C4-2B (cell line): ENCODE measurements at regions not wholly inside any gene's neighbourhood (a gene's known extent, or its start where the extent isn't known, plus 50 kb on each side); places are given as distances from the start of the nearest gene placed in this dataset.
"Not testable (repeated sequence)": the region's sequence is repeated elsewhere in the genome, so short reads cannot be mapped to it uniquely, and the experiment has no call there.

ENCODE experiments used
- H3K27ac ChIP-seq: fragments of 450-650 bp; 2 replicates; pipeline ENCODE4 v1.5.1; 2017
- ZFX ChIP-seq: fragments of 450-650 bp; IDR thresholded peaks from 2 replicates; pipeline ENCODE4 v1.6.1; 2017
- TF ChIP-seq, protein P1 (sequence below): fragments of 450-650 bp; conservative IDR thresholded peaks from 2 replicates; pipeline ENCODE4 v1.5.1; 2017; ENCODE audit warnings: mild to moderate bottlenecking

DNA sequence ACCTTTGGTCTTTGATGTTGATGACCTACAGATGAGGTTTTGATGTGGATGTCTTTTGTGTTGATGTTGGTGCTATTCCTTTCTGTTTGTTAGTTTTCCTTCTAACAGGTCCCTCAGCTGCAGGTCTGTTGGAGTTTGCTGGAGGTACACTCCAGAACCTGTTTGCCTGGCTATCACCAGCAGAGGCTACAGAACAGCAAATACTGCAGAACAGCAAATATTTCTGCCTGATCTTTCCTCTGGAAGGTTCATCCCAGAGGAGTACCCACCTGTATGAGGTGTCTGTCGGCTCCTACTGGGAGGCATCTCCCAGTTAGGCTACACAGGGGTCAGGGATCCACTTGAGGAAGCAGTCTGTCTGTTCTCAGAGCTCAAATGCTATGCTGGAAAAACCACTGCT, 694.5 kb upstream of the CDH6 start:
- peak overlapping the region; percentile 59 for H3K27ac ChIP-seq
- TF ChIP-seq, protein P1, sequence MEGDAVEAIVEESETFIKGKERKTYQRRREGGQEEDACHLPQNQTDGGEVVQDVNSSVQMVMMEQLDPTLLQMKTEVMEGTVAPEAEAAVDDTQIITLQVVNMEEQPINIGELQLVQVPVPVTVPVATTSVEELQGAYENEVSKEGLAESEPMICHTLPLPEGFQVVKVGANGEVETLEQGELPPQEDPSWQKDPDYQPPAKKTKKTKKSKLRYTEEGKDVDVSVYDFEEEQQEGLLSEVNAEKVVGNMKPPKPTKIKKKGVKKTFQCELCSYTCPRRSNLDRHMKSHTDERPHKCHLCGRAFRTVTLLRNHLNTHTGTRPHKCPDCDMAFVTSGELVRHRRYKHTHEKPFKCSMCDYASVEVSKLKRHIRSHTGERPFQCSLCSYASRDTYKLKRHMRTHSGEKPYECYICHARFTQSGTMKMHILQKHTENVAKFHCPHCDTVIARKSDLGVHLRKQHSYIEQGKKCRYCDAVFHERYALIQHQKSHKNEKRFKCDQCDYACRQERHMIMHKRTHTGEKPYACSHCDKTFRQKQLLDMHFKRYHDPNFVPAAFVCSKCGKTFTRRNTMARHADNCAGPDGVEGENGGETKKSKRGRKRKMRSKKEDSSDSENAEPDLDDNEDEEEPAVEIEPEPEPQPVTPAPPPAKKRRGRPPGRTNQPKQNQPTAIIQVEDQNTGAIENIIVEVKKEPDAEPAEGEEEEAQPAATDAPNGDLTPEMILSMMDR: no peak
- TF ChIP-seq ZFX: no peak

DNA sequence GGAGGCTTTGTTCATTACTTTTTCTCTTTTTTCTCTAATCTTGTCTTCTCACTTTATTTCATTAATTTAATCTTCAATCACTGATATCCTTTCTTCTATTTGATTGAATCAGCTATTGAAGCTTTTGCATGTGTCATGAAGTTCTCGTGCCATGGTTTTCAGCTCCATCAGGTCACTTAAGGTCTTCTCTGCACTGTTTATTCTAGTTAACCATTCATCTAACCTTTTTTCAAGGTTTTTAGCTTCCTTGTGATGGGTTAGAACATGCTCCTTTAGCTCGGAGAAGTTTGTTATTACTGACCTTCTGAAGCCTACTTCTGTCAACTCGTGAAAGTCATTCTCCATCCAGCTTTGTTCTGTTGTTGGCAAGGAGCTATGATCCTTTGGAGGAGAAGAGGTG, 695.0 kb upstream of the CDH6 start:
- not testable (repeated sequence) for H3K27ac ChIP-seq

DNA sequence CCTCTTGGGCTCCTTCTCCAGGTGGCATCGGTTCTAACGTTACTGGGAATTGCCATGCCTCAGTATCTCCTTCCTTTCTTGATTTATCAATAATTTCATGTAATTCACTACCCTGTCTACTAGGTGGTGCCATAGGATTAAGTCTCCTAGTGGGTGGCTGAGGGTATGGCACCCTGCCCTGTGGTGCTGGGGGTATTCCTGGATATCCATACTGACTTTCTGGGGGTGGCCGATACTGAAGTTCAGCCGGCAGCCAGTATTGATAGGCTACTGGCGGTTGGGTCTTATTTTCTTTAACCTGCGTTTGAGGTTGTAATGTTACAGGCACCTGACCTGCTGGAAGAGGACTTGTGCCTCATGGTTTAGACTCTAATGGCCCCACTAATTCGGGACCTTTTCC, 699.4 kb upstream of the CDH6 start:
- TF ChIP-seq, protein P1: peak; percentile 23
- H3K27ac ChIP-seq: not testable (repeated sequence)

DNA sequence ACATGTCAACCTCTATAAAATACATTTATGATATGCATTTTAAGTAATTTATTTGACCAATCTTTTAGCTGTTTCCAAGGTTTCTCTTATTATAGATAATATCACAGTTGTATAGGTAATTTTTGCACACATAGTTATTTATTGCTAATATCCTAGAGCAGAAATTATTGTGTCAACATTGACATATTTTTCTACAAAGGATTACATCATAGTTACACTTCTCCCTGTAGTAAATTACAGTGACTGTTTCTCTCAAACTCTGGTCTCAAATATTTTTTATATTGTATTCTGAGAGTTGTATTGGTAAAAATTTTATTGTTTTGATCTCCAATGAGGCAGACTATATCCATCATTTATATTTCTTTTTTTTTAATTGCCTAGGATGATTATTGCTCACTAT, 714.4 kb upstream of the CDH6 start:
- TF ChIP-seq, protein P1: no peak
- TF ChIP-seq ZFX: no peak

DNA sequence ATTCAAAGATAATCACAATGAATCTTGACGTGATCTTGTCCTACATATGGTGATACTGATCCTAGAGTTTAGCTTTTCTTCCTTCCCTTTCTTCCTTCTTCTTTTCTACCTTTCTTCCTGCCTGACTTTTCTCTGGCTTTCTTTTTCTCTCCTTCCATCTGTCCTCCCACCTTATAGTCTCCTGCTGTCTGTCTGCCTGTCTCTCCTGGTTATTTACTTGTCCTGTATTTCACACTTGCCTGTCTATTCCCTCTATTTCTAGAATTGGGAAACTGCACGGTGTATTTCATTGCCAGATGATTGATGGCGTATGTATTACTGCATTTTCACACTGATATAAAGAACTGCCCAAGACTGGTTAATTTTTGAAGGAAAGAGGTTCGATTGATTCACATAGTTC, 718.1 kb upstream of the CDH6 start:
- no peak overlapping the region for H3K27ac ChIP-seq
- TF ChIP-seq, protein P1: no peak
- TF ChIP-seq ZFX: no peak

More for the DNA sequence above, 714.4 kb upstream of the CDH6 start:
- H3K27ac ChIP-seq: no peak overlapping the region

DNA sequence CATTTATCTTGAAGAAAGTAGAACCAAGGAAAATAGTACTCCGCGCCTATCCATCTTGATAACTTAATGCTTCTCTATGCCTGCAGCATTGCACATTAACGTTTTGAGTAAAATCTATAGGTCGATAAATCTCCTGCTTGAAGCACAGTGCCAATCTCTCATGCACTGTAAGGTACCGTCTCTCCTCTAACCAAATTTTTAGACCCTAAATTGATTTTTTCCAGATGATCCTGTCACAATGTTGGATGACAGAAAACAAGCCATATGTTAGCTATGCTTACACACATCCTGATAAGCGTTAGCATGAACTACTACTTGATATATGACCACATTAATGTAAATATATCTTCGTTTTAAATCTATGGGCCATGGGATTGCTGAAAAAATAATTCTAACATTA, 723.8 kb upstream of the CDH6 start:
- H3K27ac ChIP-seq: no peak overlapping the region
- TF ChIP-seq, protein P1: no peak
- TF ChIP-seq ZFX: no peak

DNA sequence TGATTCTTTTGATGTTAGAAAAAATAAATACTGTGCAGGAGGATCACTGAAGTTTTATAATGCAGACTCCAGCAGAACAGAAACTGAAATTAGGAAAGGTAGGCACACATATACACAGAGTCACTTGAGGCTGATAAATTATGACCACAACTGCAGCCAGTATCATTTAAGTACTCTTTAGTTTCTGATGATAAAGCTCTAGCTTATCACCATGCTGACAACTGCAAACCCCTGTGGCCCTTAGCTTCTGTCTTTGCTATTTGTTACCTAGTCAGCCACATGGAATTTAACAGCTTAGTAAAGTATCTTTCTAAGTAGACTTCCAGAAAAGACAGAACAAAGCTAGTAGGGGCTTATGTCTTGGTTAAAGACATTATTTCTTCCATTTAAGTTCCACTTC, 734.8 kb upstream of the CDH6 start:
- H3K27ac ChIP-seq: no peak overlapping the region
- TF ChIP-seq, protein P1: no peak
- no peak for TF ChIP-seq ZFX

DNA sequence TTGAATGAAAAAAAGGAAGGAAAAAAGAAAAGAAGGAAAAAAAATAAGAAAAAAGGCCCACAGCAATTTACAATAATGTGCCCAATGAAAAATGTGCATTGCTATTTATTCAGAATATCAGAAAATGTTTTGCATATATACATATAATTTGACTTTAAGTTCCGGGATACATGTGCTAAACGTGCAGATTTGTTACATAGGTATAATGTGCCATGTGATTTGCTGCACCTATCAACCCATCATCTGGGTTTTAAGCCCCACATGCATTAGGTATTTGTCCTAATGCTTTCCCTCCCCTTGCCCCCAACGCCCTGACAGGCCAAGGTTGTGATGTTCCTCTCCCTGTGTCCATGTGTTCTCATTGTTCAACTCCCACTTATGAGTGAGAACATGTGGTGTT, 738.0 kb upstream of the CDH6 start:
- not testable (repeated sequence) for H3K27ac ChIP-seq

DNA sequence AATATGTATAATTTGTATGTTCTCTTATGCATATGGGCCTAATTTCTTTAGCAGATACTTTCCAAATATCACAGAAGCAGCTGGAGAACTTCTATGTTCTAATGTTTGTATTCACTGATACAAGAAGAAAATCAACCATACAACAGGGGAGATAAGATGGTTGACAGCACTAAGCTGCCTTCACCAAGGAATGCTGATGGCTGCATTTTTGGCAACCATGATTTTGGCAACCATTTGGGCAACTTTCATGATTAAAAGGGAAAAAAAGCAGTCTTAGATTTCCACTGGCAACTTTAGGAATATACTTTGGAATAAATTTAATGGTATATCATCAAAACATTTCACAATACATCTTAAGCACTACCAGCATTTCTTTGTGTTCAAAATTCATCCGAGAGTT, 740.3 kb upstream of the CDH6 start:
- no peak overlapping the region for H3K27ac ChIP-seq
- TF ChIP-seq ZFX: no peak
- TF ChIP-seq, protein P1: no peak
